GM12892 (cell line): ENCODE measurements at regions not wholly inside any gene's neighbourhood (a gene's known extent, or its start where the extent isn't known, plus 50 kb on each side); places are given as distances from the start of the nearest gene placed in this dataset.

ENCODE experiments used
- DNase-seq: peaks from one replicate; pipeline ENCODE4 v3.0.0; 2011; ENCODE audit not compliant: insufficient read length
- FAIRE-seq: peaks from 2 replicates; lab custom pipeline; 2011; peaks lifted over from hg19 to GRCh38; lab: Jason Lieb, UNC
- POLR2A ChIP-seq: IDR thresholded peaks from 2 replicates; pipeline ENCODE4 v1.6.1; 2011; ENCODE audit warnings: low read depth, low read length, control low read depth
- POLR2AphosphoS5 ChIP-seq: IDR thresholded peaks from 2 replicates; pipeline ENCODE4 v1.6.1; 2011; ENCODE audit warnings: low read depth, low read length, control low read depth
- TAF1 ChIP-seq: IDR thresholded peaks from 2 replicates; pipeline ENCODE4 v1.6.1; 2011; ENCODE audit warnings: low read depth, mild to moderate bottlenecking, control low read depth, low read length, borderline replicate concordance

- TF ChIP-seq POLR2AphosphoS5 (no peak), POLR2A (no peak), TAF1 (no peak)
- FAIRE-seq (no peak), DNase-seq (no peak)
These were observed 102.0 kb upstream of the MYL2 start for GRCh38 chr12:111022386-111022785.

DNA sequence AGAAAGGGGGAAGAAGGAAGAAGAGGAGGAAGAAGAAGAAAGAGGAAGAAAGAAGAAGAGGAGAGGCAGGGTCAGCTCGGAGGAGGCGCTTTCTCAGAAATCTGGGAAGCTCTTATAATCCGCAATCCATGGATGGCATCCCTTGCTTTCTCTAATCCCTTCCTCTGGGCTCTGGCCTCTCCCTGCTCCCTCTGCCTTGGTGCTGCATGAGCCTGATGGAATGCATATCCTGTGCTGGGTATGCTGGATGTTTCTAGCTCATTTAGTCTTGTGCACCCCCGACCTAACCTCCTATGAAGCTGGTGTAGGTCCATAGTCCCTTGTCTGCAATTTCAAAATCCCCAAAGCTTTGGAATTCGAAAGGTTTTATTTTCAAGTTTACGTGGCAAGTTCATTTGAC, 94.2 kb upstream of the MYL2 start:
- DNase-seq (no peak), FAIRE-seq (no peak)

DNA sequence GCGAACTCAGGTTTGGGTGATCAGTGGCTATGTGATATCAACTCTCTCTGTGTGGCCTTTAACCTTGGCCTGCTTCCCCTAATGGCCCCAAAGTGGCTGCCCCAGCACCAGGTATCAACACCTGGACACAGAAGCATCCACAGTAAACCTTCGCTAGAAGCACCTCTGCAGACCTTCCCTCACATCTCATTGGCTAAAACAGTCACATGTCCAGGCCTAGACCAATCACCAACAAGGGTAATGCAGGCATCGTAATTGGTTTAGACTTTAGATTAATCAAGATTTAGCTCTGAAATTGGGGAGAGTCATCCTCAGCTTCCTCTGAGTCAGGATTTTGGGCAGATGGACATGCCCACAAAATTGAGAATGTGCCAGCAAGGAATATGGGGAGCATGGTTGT, 92.5 kb upstream of the MYL2 start:
- TF ChIP-seq POLR2A (no peak), TAF1 (no peak), POLR2AphosphoS5 (no peak)
- DNase-seq (no peak), FAIRE-seq (no peak)

More for the DNA sequence above, 94.2 kb upstream of the MYL2 start:
- no peak for TF ChIP-seq TAF1
- no peak for TF ChIP-seq POLR2AphosphoS5
- no peak for TF ChIP-seq POLR2A

GRCh38 chr12:111011999-111012600, 91.7 kb upstream of the MYL2 start:
- DNase-seq (no peak), FAIRE-seq (no peak)
- TF ChIP-seq TAF1: no peak
- TF ChIP-seq POLR2A: no peak

GRCh38 chr12:111010916-111011657, 90.7 kb upstream of the MYL2 start:
- no peak for TF ChIP-seq TAF1
- no peak for TF ChIP-seq POLR2AphosphoS5
- no peak for TF ChIP-seq POLR2A
- FAIRE-seq (no peak), DNase-seq (no peak)

DNA sequence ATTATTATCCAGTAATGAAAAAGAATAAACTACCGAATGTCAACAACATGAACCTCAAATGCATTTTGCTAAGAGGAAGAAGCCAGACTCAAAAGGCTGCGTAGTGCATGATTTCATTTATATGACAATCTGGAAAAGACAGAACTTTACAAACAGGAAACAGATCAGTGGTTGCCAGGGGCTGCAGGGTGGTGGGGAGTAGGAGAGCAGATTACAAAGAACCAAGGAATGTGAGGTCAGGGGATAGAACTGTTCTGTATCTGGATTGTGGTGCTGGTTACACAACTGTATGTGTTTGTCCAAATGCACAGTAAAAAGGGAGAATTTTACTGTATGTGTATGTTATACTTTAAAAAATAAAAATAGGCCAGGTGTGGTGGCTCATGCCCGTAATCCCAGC, 89.7 kb upstream of the MYL2 start:
- no peak for FAIRE-seq
- TF ChIP-seq POLR2A (no peak), POLR2AphosphoS5 (no peak), TAF1 (no peak)
- no peak for DNase-seq

DNA sequence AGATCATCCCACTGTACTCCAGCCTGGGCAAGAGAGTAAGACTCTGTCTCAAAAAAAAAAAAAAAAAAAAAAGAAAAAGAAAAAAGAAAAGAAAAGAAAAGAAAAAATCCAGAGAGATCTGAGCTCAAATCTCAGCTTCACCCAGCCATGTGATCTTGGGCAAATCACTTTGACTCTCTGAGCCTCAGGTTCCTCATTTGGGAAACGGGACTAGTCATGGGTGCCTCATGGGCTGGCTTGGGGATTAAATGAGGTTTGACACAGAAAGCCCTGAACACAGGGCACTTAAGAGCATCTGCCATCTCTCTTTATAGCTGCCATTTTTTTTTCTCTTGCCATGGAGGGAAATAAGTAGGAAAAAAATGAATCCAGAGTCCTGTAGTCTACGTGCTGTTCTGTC, 86.2 kb upstream of the MYL2 start:
- DNase-seq (no peak), FAIRE-seq (no peak)
- TF ChIP-seq POLR2AphosphoS5: no peak
- TF ChIP-seq POLR2A: no peak
- no peak for TF ChIP-seq TAF1

- TF ChIP-seq TAF1 (no peak), POLR2A (no peak), POLR2AphosphoS5 (no peak)
- DNase-seq: no peak
- FAIRE-seq: no peak
These were observed 78.6 kb upstream of the MYL2 start for GRCh38 chr12:110998971-110999370.

DNA sequence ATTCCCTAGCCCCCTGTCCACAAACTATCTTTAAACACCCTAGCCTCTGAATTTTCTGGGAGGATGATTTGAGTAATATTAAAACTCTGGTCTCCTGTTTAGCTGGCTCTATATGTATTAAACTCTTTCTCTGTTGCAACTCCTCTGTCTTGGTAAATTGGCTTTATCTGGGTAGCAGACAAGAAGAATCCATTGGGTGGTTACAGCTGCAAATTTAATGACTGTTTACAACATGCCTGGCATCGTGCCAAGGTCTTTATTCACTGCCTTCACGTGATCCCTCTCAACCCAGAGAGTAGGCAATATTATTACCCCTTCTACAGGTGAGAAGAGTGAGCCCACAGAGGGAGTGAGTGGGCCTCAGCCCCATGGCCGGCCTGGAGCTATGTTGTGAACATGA, 77.8 kb upstream of the MYL2 start:
- TF ChIP-seq POLR2AphosphoS5 (no peak), POLR2A (no peak), TAF1 (no peak)
- FAIRE-seq (no peak), DNase-seq (no peak)

- TF ChIP-seq POLR2AphosphoS5: no peak
- no peak for TF ChIP-seq TAF1
- no peak for TF ChIP-seq POLR2A
- no peak for FAIRE-seq
- no peak for DNase-seq
These were observed 76.0 kb upstream of the MYL2 start for GRCh38 chr12:110996415-110996814.

GRCh38 chr12:110995615-110996014, 75.2 kb upstream of the MYL2 start:
- no peak for TF ChIP-seq POLR2AphosphoS5
- TF ChIP-seq TAF1: no peak
- TF ChIP-seq POLR2A: no peak
- FAIRE-seq: no peak
- DNase-seq: no peak

DNA sequence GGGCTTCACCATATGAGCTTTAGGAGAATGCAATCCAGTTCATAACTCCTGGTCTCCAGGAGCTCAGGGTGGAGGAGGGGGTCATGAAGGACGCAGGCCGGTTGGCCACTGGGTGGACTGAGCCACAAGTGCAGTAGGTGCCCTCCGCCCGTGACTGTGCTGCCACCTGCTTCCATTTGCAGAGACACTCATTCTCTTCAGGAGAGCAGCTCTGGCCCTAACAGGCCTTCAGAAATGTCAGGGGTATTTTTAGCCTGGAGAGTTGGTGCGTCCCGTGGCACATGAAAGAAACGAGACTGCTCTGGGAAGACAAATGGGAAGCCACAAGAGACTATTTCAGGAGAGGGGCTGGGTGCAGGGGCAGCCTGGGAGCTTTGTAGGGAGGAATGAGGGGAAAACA, 74.6 kb upstream of the MYL2 start:
- FAIRE-seq (no peak), DNase-seq (no peak)
- TF ChIP-seq POLR2A (no peak), TAF1 (no peak), POLR2AphosphoS5 (no peak)
